OCI-LY1 (cell line): ENCODE measurements at regions not wholly inside any gene's neighbourhood (a gene's known extent, or its start where the extent isn't known, plus 50 kb on each side); places are given as distances from the start of the nearest gene placed in this dataset.
"Not testable (repeated sequence)": the region's sequence is repeated elsewhere in the genome, so short reads cannot be mapped to it uniquely, and the experiment has no call there.

Experiments
- H2AFZ ChIP-seq: fragments of 200-600 bp; sonication (generic), shearing (Covaris generic); 2 replicates; pipeline ENCODE4 v1.6.0; 2014; ENCODE audit warnings: antibody characterized with exemption, mild to moderate bottlenecking, low read length
- H3F3A ChIP-seq: fragments of 200-600 bp; sonication (generic), shearing (Covaris generic); 2 replicates; pipeline ENCODE4 v1.6.0; 2014; ENCODE audit warnings: mild to moderate bottlenecking, antibody characterized with exemption, low read length, moderate library complexity; ENCODE audit not compliant: insufficient read depth
- H3K27ac ChIP-seq: fragments of 200-600 bp; sonication (generic); 2 replicates; pipeline ENCODE4 v1.5.1; 2014; ENCODE audit warnings: low read length, mixed run types, mild to moderate bottlenecking, low read depth; ENCODE audit not compliant: poor library complexity, severe bottlenecking
- H3K27me3 ChIP-seq: fragments of 200-600 bp; sonication (generic); 2 replicates; pipeline ENCODE4 v1.6.0; 2014; ENCODE audit warnings: antibody characterized with exemption, mild to moderate bottlenecking, low read length, moderate library complexity; ENCODE audit not compliant: insufficient read depth
- H3K36me3 ChIP-seq: fragments of 200-600 bp; sonication (generic); 2 replicates; pipeline ENCODE4 v1.6.1; 2014; ENCODE audit warnings: mild to moderate bottlenecking, antibody characterized with exemption, low read length, moderate library complexity, mixed read lengths; ENCODE audit not compliant: insufficient read depth
- H3K4me1 ChIP-seq: fragments of 200-600 bp; sonication (generic); 2 replicates; pipeline ENCODE4 v1.5.1; 2014; ENCODE audit warnings: mild to moderate bottlenecking, low read length, moderate library complexity; ENCODE audit not compliant: insufficient read depth, severe bottlenecking
- H3K4me2 ChIP-seq: fragments of 200-600 bp; sonication (generic), shearing (Covaris generic); 2 replicates; pipeline ENCODE4 v1.6.1; 2014; ENCODE audit warnings: low read length
- H3K4me3 ChIP-seq: fragments of 200-600 bp; sonication (generic); 2 replicates; pipeline ENCODE4 v1.5.1; 2014; ENCODE audit warnings: low read length, low read depth, mild to moderate bottlenecking, mixed read lengths; ENCODE audit not compliant: poor library complexity, severe bottlenecking
- H3K79me2 ChIP-seq: fragments of 200-600 bp; shearing (Covaris generic); 2 replicates; pipeline ENCODE4 v1.6.1; 2016; ENCODE audit warnings: mixed run types, low read length, mixed read lengths; ENCODE audit not compliant: insufficient read depth
- H3K9ac ChIP-seq: fragments of 200-600 bp; sonication (generic), shearing (Covaris generic); 2 replicates; pipeline ENCODE4 v1.6.1; 2014; ENCODE audit warnings: mild to moderate bottlenecking, low read length, mixed read lengths
- H3K9me2 ChIP-seq: fragments of 200-600 bp; sonication (generic), shearing (Covaris generic); 2 replicates; pipeline ENCODE4 v1.6.1; 2014; ENCODE audit warnings: low read depth, mild to moderate bottlenecking, low read length, mixed read lengths
- H3K9me3 ChIP-seq: fragments of 200-600 bp; shearing (Covaris generic); 2 replicates; pipeline ENCODE4 v1.6.1; 2014; ENCODE audit warnings: low read length, mixed read lengths
- H4K20me1 ChIP-seq: fragments of 200-600 bp; sonication (generic), shearing (Covaris generic); 2 replicates; pipeline ENCODE4 v1.6.0; 2016; ENCODE audit warnings: mild to moderate bottlenecking, low read length; ENCODE audit not compliant: insufficient read depth
- CTCF ChIP-seq: fragments of 200-600 bp; sonication (generic), shearing (Covaris generic); IDR thresholded peaks from 2 replicates; pipeline ENCODE4 v1.5.1; 2017; ENCODE audit warnings: mild to moderate bottlenecking, antibody characterized with exemption, low read length, moderate library complexity, mixed read lengths
- EZH2 ChIP-seq: fragments of 200-600 bp; sonication (generic), shearing (Covaris generic); IDR thresholded peaks from 2 replicates; pipeline ENCODE4 v1.8.0; 2017; ENCODE audit warnings: borderline replicate concordance, mixed run types, mild to moderate bottlenecking, antibody characterized with exemption, low read length, moderate library complexity, mixed read lengths

DNA sequence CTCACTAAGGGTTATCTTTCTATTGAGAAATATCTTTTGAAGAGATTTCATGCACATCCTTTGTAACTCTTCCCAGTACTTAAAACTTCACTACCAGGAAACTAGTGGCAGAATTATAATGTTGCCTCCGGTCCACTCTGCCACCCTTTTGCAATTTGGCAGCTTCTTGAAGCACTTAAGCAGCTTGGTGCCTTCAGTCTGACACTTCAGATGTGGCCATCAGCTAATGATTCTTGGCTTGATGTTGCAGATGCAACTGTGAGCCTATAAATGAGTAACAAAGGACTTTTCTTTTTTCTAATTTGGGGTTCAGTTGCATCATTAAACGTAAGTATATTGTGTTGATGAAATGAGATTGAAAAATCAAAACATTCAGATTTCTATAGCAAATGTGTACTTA lies 187.5 kb upstream of the C21orf91 start:
- TF ChIP-seq EZH2 (no peak), CTCF (no peak)
- Histone ChIP-seq H3K4me3 (no peak overlapping the region), H3K9me2 (no peaks in the 10 kb centered on the region), H3K4me2 (no peak overlapping the region), H3K9ac (no peak overlapping the region), H4K20me1 (no peaks in the 10 kb centered on the region), H2AFZ (no peak overlapping the region), H3K9me3 (no peaks in the 10 kb centered on the region), H3K27ac (no peak overlapping the region), H3K27me3 (no peaks in the 10 kb centered on the region), H3K79me2 (no peaks in the 10 kb centered on the region), H3F3A (no peaks in the 10 kb centered on the region), H3K4me1 (no peaks in the 10 kb centered on the region), H3K36me3 (no peaks in the 10 kb centered on the region)

DNA sequence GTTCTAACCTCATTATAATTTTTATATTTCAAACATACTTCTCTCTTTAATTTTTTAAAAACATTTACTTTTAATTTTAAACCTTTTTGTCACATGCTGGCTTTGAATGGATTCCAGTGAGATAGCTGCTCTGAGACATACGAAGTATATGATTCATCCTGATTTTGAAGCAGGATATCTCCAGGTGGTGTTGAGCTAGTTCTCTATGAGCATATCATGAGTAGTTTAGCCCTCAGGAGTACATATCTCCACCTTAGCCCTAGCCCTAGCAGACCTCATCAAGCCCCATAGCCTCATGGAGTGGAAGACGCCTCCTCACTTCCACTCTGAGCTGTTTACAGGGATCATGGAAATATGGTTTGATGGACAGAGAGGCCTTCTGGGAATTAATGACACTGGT lies 183.2 kb upstream of the C21orf91 start:
- TF ChIP-seq EZH2 = no peak
- Histone ChIP-seq H4K20me1 (no peaks in the 10 kb centered on the region), H3K27ac (no peak overlapping the region), H3K4me2 (no peak overlapping the region), H3K79me2 (no peaks in the 10 kb centered on the region), H3K9me2 (no peaks in the 10 kb centered on the region), H3K4me3 (no peak overlapping the region), H3K9me3 (no peaks in the 10 kb centered on the region), H2AFZ (no peak overlapping the region), H3F3A (no peaks in the 10 kb centered on the region), H3K4me1 (no peaks in the 10 kb centered on the region), H3K27me3 (no peaks in the 10 kb centered on the region), H3K36me3 (no peaks in the 10 kb centered on the region), H3K9ac (no peak overlapping the region)

- Histone ChIP-seq H3K4me2 (no peak overlapping the region), H3K27ac (no peak overlapping the region), H2AFZ (no peak overlapping the region), H3K9ac (no peak overlapping the region), H3K4me3 (no peak overlapping the region), H3F3A (no peaks in the 10 kb centered on the region), H3K4me1 (no peaks in the 10 kb centered on the region), H4K20me1 (no peaks in the 10 kb centered on the region), H3K36me3 (no peaks in the 10 kb centered on the region), H3K27me3 (no peaks in the 10 kb centered on the region), H3K9me2 (no peaks in the 10 kb centered on the region), H3K9me3 (no peaks in the 10 kb centered on the region), H3K79me2 (no peaks in the 10 kb centered on the region)
- TF ChIP-seq CTCF = no peak
- TF ChIP-seq EZH2 = no peak
These were observed 182.0 kb upstream of the C21orf91 start for GRCh38 chr21:18000981-18001686.

DNA sequence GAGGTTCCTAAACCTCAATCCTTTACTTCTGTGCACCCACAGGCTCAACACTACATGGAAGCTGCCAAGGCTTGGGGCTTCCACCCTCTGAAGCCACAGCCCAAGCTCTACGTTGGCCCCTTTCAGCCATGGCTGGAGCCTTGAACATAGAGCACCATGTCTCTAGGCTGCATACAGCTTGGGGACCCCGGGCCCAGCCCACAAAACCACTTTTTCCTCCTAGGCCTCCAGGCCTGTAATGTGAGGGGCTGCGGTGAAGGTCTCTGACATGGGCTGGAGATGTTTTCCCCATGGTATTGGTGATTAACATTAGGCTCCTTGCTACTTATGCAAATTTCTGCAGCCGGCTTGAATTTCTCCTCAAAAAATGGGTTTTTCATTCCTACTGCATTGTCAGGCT lies 179.4 kb upstream of the C21orf91 start:
- not testable (repeated sequence) for H3F3A ChIP-seq, H3K4me2 ChIP-seq, H3K9me3 ChIP-seq, H3K4me1 ChIP-seq, H3K9me2 ChIP-seq, H3K36me3 ChIP-seq, H4K20me1 ChIP-seq, H3K27me3 ChIP-seq, H3K79me2 ChIP-seq, H2AFZ ChIP-seq, H3K4me3 ChIP-seq, H3K27ac ChIP-seq, H3K9ac ChIP-seq
